Hepatocyte (in vitro differentiated cells): ENCODE measurements at regions not wholly inside any gene's neighbourhood (a gene's known extent, or its start where the extent isn't known, plus 50 kb on each side); places are given as distances from the start of the nearest gene placed in this dataset.

Experiments
- DNase-seq: peaks from one replicate; pipeline ENCODE4 v3.0.0-alpha.2; 2016; ENCODE audit warnings: low spot score
- H2AFZ ChIP-seq: fragments of 200-600 bp; sonication (generic); 2 replicates; pipeline ENCODE4 v1.6.0; 2016; ENCODE audit warnings: antibody characterized with exemption, mild to moderate bottlenecking
- H3K27ac ChIP-seq: fragments of 200-600 bp; sonication (generic); 2 replicates; pipeline ENCODE4 v1.5.1; 2016; ENCODE audit warnings: mild to moderate bottlenecking
- H3K27me3 ChIP-seq: fragments of 200-600 bp; sonication (generic); 2 replicates; pipeline ENCODE4 v1.6.1; 2016
- H3K36me3 ChIP-seq: fragments of 200-600 bp; sonication (generic); replicated peaks from 2 replicates; pipeline ENCODE4 v1.5.1; 2016; ENCODE audit warnings: low read depth; ENCODE audit not compliant: insufficient read depth
- H3K4me1 ChIP-seq: fragments of 200-600 bp; sonication (generic); 2 replicates; pipeline ENCODE4 v1.5.1; 2016; ENCODE audit warnings: mild to moderate bottlenecking, moderate library complexity; ENCODE audit not compliant: insufficient read depth
- H3K4me2 ChIP-seq: fragments of 200-600 bp; sonication (generic); 2 replicates; pipeline ENCODE4 v1.6.0; 2016
- H3K4me3 ChIP-seq: fragments of 200-600 bp; sonication (generic); 2 replicates; pipeline ENCODE4 v1.5.1; 2016; ENCODE audit warnings: mild to moderate bottlenecking
- H3K79me2 ChIP-seq: fragments of 200-600 bp; sonication (generic); 2 replicates; pipeline ENCODE4 v1.6.0; 2017; ENCODE audit warnings: mild to moderate bottlenecking
- H3K9me2 ChIP-seq: fragments of 200-600 bp; sonication (generic); replicated peaks from 2 replicates; pipeline ENCODE4 v1.6.0; 2017; ENCODE audit warnings: mild to moderate bottlenecking; ENCODE audit not compliant: insufficient read depth
- H3K9me3 ChIP-seq: fragments of 200-600 bp; sonication (generic); 2 replicates; pipeline ENCODE4 v1.5.1; 2016; ENCODE audit warnings: low read depth, mild to moderate bottlenecking
- H4K20me1 ChIP-seq: fragments of 200-600 bp; sonication (generic); 2 replicates; pipeline ENCODE4 v1.6.0; 2016; ENCODE audit warnings: mild to moderate bottlenecking; ENCODE audit not compliant: insufficient read depth, poor library complexity, severe bottlenecking
- EZH2 ChIP-seq: fragments of 200-600 bp; sonication (generic); IDR thresholded peaks from 2 replicates; pipeline ENCODE4 v1.6.1; 2016; ENCODE audit warnings: antibody characterized with exemption, mild to moderate bottlenecking, borderline replicate concordance
- EZH2phosphoT487 ChIP-seq: fragments of 200-600 bp; sonication (generic); IDR thresholded peaks from one replicate; pipeline ENCODE4 v1.6.1; 2018; ENCODE audit warnings: antibody characterized with exemption, mild to moderate bottlenecking, low read depth, moderate library complexity; ENCODE audit not compliant: unreplicated experiment, severe bottlenecking
- WGBS: methylation state at CpG from one replicate; pipeline ENCODE4 v1.1.6; 2016; ENCODE audit warnings: low lambda C conversion rate; ENCODE audit errors: missing lambda C conversion rate; 5-methylcytosine and 5-hydroxymethylcytosine counted together
- TF ChIP-seq, protein P1 (sequence below): fragments of 200-600 bp; sonication (generic); IDR thresholded peaks from 2 replicates; pipeline ENCODE4 v1.5.1; 2016; ENCODE audit warnings: antibody characterized with exemption, mild to moderate bottlenecking; ENCODE audit not compliant: poor library complexity

DNA sequence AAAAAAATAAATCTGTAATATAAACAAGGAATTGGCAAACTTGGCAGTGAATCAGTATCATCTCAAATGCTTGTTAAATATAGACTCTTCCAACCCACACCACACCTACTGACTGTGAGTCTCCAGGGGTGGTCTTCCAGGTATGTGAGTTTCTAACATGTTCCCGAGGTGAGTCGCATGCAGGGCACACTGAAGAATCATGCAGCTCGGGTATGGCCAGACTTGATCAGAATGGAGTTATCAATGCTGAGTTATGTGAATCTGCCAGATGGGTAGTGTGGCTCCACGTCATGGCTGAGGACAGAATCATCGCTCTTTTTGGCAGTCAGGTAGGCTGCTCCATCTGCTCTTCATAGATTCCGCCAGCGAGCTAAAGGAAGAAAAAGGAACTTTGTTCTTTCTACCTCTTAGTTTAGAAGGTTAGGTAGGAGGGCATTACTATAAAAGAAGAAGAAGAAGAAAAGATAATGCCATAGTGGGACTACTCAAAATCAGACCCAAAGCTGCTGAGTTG lies 1279.7 kb upstream of the ZEB2 start:
- Histone ChIP-seq H3K4me2 (no peak overlapping the region), H3K4me1 (no peaks in the 10 kb centered on the region), H3K36me3 (no peaks in the 10 kb centered on the region), H3K27me3 (no peaks in the 10 kb centered on the region), H4K20me1 (no peaks in the 10 kb centered on the region), H3K4me3 (no peak overlapping the region), H3K27ac (no peak overlapping the region), H3K9me2 (no peaks in the 10 kb centered on the region), H3K79me2 (no peaks in the 10 kb centered on the region), H2AFZ (no peak overlapping the region), H3K9me3 (no peaks in the 10 kb centered on the region)
- WGBS, result 95% methylated on average over 7 of the region's 7 CpGs
- TF ChIP-seq EZH2phosphoT487, result no peak
- TF ChIP-seq EZH2, result no peak
- TF ChIP-seq, protein P1, sequence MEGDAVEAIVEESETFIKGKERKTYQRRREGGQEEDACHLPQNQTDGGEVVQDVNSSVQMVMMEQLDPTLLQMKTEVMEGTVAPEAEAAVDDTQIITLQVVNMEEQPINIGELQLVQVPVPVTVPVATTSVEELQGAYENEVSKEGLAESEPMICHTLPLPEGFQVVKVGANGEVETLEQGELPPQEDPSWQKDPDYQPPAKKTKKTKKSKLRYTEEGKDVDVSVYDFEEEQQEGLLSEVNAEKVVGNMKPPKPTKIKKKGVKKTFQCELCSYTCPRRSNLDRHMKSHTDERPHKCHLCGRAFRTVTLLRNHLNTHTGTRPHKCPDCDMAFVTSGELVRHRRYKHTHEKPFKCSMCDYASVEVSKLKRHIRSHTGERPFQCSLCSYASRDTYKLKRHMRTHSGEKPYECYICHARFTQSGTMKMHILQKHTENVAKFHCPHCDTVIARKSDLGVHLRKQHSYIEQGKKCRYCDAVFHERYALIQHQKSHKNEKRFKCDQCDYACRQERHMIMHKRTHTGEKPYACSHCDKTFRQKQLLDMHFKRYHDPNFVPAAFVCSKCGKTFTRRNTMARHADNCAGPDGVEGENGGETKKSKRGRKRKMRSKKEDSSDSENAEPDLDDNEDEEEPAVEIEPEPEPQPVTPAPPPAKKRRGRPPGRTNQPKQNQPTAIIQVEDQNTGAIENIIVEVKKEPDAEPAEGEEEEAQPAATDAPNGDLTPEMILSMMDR, result no peak
- no peak for DNase-seq

DNA sequence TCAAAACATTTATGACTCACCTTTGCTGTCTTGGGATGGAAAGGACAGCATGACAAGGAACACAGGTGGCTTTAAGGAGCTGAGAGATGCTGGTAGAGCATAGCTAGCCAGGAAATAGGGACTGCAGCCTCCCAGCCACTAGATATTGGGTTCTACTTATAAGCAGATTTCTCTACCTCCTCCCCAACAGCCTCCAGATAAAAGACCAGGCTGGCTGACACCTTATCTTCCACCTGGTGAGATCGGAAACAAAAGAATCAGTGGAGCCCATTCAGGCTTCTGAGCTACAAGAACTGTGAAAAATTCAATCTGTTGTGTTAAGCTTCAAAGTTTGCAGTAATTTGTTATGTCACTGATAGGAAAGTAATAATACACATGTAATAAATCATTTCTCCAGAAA lies 1278.5 kb upstream of the ZEB2 start:
- Histone ChIP-seq H4K20me1 (no peaks in the 10 kb centered on the region), H3K27ac (no peak overlapping the region), H3K79me2 (no peaks in the 10 kb centered on the region), H3K27me3 (no peaks in the 10 kb centered on the region), H3K9me3 (no peaks in the 10 kb centered on the region), H3K4me3 (no peak overlapping the region), H3K4me2 (no peak overlapping the region), H3K4me1 (no peaks in the 10 kb centered on the region), H3K36me3 (no peaks in the 10 kb centered on the region), H3K9me2 (no peaks in the 10 kb centered on the region), H2AFZ (no peak overlapping the region)
- 97% methylated on average over 1 of the region's 1 CpG for WGBS
- no peak for DNase-seq
- TF ChIP-seq EZH2phosphoT487 (no peak), EZH2 (no peak)

DNA sequence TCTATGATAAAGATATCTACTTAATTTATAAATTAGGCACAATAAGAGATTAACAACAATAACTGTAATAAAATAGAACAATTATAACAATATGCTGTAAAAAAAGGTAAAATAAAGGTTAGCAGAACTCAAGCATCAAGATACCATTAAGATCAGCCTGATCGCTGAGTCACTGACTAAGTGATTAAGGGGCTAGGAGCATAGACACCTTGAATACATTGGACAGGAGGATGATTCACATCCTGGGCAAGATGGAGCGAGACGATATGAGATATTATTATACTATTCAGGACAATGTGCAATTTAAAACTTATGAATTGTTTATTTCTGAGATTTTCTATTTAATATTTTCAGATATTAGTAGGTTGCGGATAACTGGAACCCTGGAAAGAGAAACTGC lies 1277.8 kb upstream of the ZEB2 start:
- Histone ChIP-seq H2AFZ (no peak overlapping the region), H3K9me3 (no peaks in the 10 kb centered on the region), H3K4me2 (no peak overlapping the region), H3K36me3 (no peaks in the 10 kb centered on the region), H3K9me2 (no peaks in the 10 kb centered on the region), H3K4me3 (no peak overlapping the region), H3K4me1 (no peaks in the 10 kb centered on the region), H3K79me2 (no peaks in the 10 kb centered on the region), H4K20me1 (no peaks in the 10 kb centered on the region), H3K27ac (no peak overlapping the region), H3K27me3 (no peaks in the 10 kb centered on the region)
- 98% methylated on average over 4 of the region's 4 CpGs for WGBS
- DNase-seq, result no peak
- TF ChIP-seq, protein P1, result no peak
- TF ChIP-seq EZH2phosphoT487 (no peak), EZH2 (no peak)

DNA sequence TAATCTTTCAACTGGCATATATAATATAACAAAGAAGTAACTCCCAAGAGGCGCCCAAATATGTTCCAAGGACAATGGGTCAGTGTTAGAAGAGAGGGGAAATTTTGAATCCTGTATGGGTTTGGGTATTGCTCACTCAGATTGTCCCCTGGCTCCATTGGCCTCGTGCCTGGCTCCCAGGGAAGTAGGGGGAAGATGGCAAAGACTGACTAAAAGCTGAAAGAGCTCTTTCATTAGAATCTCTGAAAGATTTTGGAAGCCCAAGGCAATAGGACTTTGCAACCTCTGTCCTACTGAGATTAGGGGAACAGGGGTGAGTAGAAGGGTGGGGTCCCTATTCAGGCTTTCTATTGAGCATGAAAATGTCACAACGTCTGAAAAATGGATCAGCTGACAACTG lies 1272.8 kb upstream of the ZEB2 start:
- 93% methylated on average over 3 of the region's 3 CpGs for WGBS
- no peaks in the 10 kb centered on the region for H3K79me2 ChIP-seq
- no peak overlapping the region for H3K27ac ChIP-seq
- no peaks in the 10 kb centered on the region for H3K4me1 ChIP-seq
- H3K27me3 ChIP-seq, result no peaks in the 10 kb centered on the region
- no peaks in the 10 kb centered on the region for H3K36me3 ChIP-seq
- no peaks in the 10 kb centered on the region for H3K9me2 ChIP-seq
- no peak overlapping the region for H2AFZ ChIP-seq
- H3K4me2 ChIP-seq, result no peak overlapping the region
- H3K9me3 ChIP-seq, result no peaks in the 10 kb centered on the region
- H4K20me1 ChIP-seq, result no peaks in the 10 kb centered on the region
- TF ChIP-seq EZH2phosphoT487 (no peak), EZH2 (no peak)
- TF ChIP-seq, protein P1, result no peak
- no peak overlapping the region for H3K4me3 ChIP-seq
- DNase-seq, result no peak
